Neural cell (in vitro differentiated cells): ENCODE measurements at regions not wholly inside any gene's neighbourhood (a gene's known extent, or its start where the extent isn't known, plus 50 kb on each side); places are given as distances from the start of the nearest gene placed in this dataset.
A peak's percentile ranks its signal among the peaks of the same experiment; 100 is the strongest.

Experiments
- H2AFZ ChIP-seq: fragments of 200-600, 300-800 bp; sonication (generic), shearing (Covaris generic); 2 replicates; pipeline ENCODE4 v1.6.0; 2014; ENCODE audit warnings: low read depth, mild to moderate bottlenecking, antibody characterized with exemption, low read length, moderate library complexity
- H3F3A ChIP-seq: fragments of 200-600 bp; shearing (Covaris generic); 2 replicates; pipeline ENCODE4 v1.6.1; 2016; ENCODE audit warnings: mild to moderate bottlenecking, moderate library complexity, mixed read lengths, antibody characterized with exemption, low read length; ENCODE audit not compliant: insufficient read depth, poor library complexity, severe bottlenecking
- H3K27ac ChIP-seq: fragments of 200-600, 300-800 bp; sonication (generic), shearing (Covaris generic); 2 replicates; pipeline ENCODE4 v1.5.1; 2014; ENCODE audit warnings: mild to moderate bottlenecking, low read length, moderate library complexity
- H3K27me3 ChIP-seq: fragments of 300-800, 200-600 bp; sonication (generic), shearing (Covaris generic); 2 replicates; pipeline ENCODE4 v1.6.0; 2014; ENCODE audit warnings: mild to moderate bottlenecking, low read depth, low read length, moderate library complexity; ENCODE audit not compliant: insufficient read depth
- H3K36me3 ChIP-seq: fragments of 300-800, 200-600 bp; sonication (generic), shearing (Covaris generic); 2 replicates; pipeline ENCODE4 v1.5.1; 2014; ENCODE audit warnings: mild to moderate bottlenecking, antibody characterized with exemption, low read length, moderate library complexity; ENCODE audit not compliant: insufficient read depth
- H3K4me2 ChIP-seq: fragments of 300-800, 200-600 bp; sonication (generic), shearing (Covaris generic); 2 replicates; pipeline ENCODE4 v1.6.0; 2014; ENCODE audit warnings: mild to moderate bottlenecking, low read length
- H3K4me3 ChIP-seq: fragments of 300-800, 200-600 bp; sonication (generic), shearing (Covaris generic); 2 replicates; pipeline ENCODE4 v1.5.1; 2014; ENCODE audit warnings: mild to moderate bottlenecking, low read length, moderate library complexity
- H3K79me2 ChIP-seq: fragments of 200-600 bp; shearing (Covaris generic); replicated peaks from 2 replicates; pipeline ENCODE4 v1.6.0; 2014; ENCODE audit warnings: mild to moderate bottlenecking, low read length, moderate library complexity; ENCODE audit not compliant: insufficient read depth
- H3K9ac ChIP-seq: fragments of 300-800, 200-600 bp; sonication (generic), shearing (Covaris generic); 2 replicates; pipeline ENCODE4 v1.6.1; 2016; ENCODE audit warnings: mild to moderate bottlenecking, low read length, mixed read lengths
- H3K9me2 ChIP-seq: fragments of 200-600 bp; shearing (Covaris generic); 2 replicates; pipeline ENCODE4 v1.6.1; 2016; ENCODE audit warnings: mild to moderate bottlenecking, low read length, mixed read lengths; ENCODE audit not compliant: insufficient read depth
- H3K9me3 ChIP-seq: fragments of 200-600, 300-800 bp; sonication (generic), shearing (Covaris generic); 2 replicates; pipeline ENCODE4 v1.6.1; 2016; ENCODE audit warnings: mild to moderate bottlenecking, mixed run types, low read length, moderate library complexity, mixed read lengths
- H4K20me1 ChIP-seq: fragments of 200-600 bp; shearing (Covaris generic); 2 replicates; pipeline ENCODE4 v1.6.1; 2016; ENCODE audit warnings: mild to moderate bottlenecking, mixed run types; ENCODE audit not compliant: insufficient read depth
- EP300 ChIP-seq: fragments of 450-650 bp; conservative IDR thresholded peaks from 2 replicates; pipeline ENCODE4 v1.6.1; 2014; ENCODE audit warnings: antibody characterized with exemption, mild to moderate bottlenecking, moderate library complexity; ENCODE audit not compliant: poor library complexity, severe bottlenecking
- EZH2 ChIP-seq: fragments of 200-600, 300-800 bp; shearing (Covaris generic), sonication (generic); IDR thresholded peaks from 2 replicates; pipeline ENCODE4 v1.6.1; 2014; ENCODE audit warnings: antibody characterized with exemption, low read length, borderline replicate concordance, mild to moderate bottlenecking; ENCODE audit not compliant: insufficient read depth, poor library complexity, severe bottlenecking
- MXI1 ChIP-seq: fragments of 450-650 bp; conservative IDR thresholded peaks from 2 replicates; pipeline ENCODE4 v1.6.1; 2014; ENCODE audit warnings: antibody characterized with exemption, mild to moderate bottlenecking; ENCODE audit not compliant: poor library complexity, severe bottlenecking
- POLR2AphosphoS5 ChIP-seq: IDR thresholded peaks from 2 replicates; pipeline ENCODE4 v1.6.1; 2012
- RAD21 ChIP-seq: fragments of 450-650 bp; conservative IDR thresholded peaks from 2 replicates; pipeline ENCODE4 v1.6.1; 2014; ENCODE audit warnings: antibody characterized with exemption, mild to moderate bottlenecking, moderate library complexity
- REST ChIP-seq: IDR thresholded peaks from 2 replicates; pipeline ENCODE4 v1.6.1; 2012; ENCODE audit warnings: borderline replicate concordance
- SMC3 ChIP-seq: fragments of 450-650 bp; conservative IDR thresholded peaks from 2 replicates; pipeline ENCODE4 v1.6.1; 2014; ENCODE audit warnings: antibody characterized with exemption, mild to moderate bottlenecking, moderate library complexity; ENCODE audit not compliant: poor library complexity
- TAF1 ChIP-seq: IDR thresholded peaks from 2 replicates; pipeline ENCODE4 v1.6.1; 2012; ENCODE audit warnings: low read depth
- TF ChIP-seq, protein P1 (sequence below): fragments of 450-650 bp; IDR thresholded peaks from 2 replicates; pipeline ENCODE4 v1.5.1; 2014; ENCODE audit warnings: antibody characterized with exemption, mild to moderate bottlenecking, moderate library complexity; ENCODE audit not compliant: poor library complexity, severe bottlenecking

DNA sequence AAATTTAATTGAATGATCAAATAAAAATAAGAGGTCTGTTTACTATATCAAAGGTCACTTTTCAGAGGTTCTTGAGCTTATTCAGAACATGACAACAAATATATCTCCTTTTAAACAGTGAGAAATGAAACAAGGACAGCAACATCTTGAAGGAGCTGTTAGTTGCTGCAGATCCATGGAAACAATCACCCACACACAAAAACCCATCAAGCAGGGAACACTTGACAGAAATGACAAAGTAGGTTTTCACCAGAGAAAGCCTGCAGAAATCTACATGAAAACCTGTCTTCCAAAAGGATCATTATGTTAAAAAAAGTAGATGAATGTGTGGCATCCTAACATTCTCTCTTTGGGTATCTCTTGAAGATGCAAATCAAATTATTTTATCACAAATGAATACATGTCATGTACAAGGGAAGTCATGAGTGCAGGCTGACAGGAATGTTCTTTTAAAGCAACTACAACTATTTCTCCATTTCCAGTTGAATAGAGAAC is 203.0 kb downstream of the GRIA2 start:
- H3K4me3 ChIP-seq = peak overlapping the region; percentile 33

DNA sequence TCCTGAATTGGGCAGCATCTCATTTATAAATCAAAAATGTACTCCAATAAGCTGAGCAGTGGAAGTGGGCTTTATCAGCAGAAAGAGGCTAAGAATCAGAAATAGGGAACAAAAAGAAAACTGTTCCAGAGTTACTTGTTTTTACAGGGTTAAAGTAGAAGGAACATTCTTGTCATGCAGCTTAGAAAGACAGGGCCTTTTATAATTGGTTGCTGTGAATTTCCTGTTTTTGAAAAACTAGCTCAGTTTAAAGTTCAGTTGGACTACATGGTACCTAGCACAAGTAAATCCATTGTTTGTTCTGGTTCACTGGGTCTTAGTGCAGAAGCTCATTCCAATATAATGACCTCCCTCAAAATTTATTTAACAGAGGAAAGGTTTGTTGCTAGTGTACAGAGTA is 200.8 kb downstream of the GRIA2 start:
- Histone ChIP-seq H3F3A (peaks cover 3% of the 10 kb centered on the region), H4K20me1 (no peaks in the 10 kb centered on the region), H3K36me3 (no peaks in the 10 kb centered on the region), H3K79me2 (no peaks in the 10 kb centered on the region), H3K27ac (no peak overlapping the region), H3K4me2 (no peak overlapping the region), H3K9me2 (no peaks in the 10 kb centered on the region), H3K9me3 (no peaks in the 10 kb centered on the region), H3K9ac (no peak overlapping the region), H3K4me3 (no peak overlapping the region), H2AFZ (no peak overlapping the region), H3K27me3 (no peaks in the 10 kb centered on the region)
- TF ChIP-seq MXI1 = no peak
- no peak for TF ChIP-seq TAF1
- TF ChIP-seq RAD21 = no peak
- TF ChIP-seq, protein P1, sequence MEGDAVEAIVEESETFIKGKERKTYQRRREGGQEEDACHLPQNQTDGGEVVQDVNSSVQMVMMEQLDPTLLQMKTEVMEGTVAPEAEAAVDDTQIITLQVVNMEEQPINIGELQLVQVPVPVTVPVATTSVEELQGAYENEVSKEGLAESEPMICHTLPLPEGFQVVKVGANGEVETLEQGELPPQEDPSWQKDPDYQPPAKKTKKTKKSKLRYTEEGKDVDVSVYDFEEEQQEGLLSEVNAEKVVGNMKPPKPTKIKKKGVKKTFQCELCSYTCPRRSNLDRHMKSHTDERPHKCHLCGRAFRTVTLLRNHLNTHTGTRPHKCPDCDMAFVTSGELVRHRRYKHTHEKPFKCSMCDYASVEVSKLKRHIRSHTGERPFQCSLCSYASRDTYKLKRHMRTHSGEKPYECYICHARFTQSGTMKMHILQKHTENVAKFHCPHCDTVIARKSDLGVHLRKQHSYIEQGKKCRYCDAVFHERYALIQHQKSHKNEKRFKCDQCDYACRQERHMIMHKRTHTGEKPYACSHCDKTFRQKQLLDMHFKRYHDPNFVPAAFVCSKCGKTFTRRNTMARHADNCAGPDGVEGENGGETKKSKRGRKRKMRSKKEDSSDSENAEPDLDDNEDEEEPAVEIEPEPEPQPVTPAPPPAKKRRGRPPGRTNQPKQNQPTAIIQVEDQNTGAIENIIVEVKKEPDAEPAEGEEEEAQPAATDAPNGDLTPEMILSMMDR = no peak
- no peak for TF ChIP-seq EZH2
- no peak for TF ChIP-seq POLR2AphosphoS5
- TF ChIP-seq EP300 = no peak
- TF ChIP-seq SMC3 = no peak

More for the DNA sequence above, 203.0 kb downstream of the GRIA2 start:
- H3K9me3 ChIP-seq = no peaks in the 10 kb centered on the region
- H3K4me2 ChIP-seq = peak overlapping the region; percentile 52
- H3K27me3 ChIP-seq = no peaks in the 10 kb centered on the region
- peak overlapping the region; percentile 28 for H3K9ac ChIP-seq
- H3K9me2 ChIP-seq = no peaks in the 10 kb centered on the region
- peak overlapping the region; percentile 80 for H3K27ac ChIP-seq
- no peak overlapping the region for H2AFZ ChIP-seq
- H4K20me1 ChIP-seq = no peaks in the 10 kb centered on the region
- peaks cover 3% of the 10 kb centered on the region for H3F3A ChIP-seq
- no peaks in the 10 kb centered on the region for H3K79me2 ChIP-seq
- no peaks in the 10 kb centered on the region for H3K36me3 ChIP-seq
- TF ChIP-seq SMC3 (no peak), TAF1 (no peak), EZH2 (no peak), POLR2AphosphoS5 (peak; percentile 74), MXI1 (no peak), REST (peak; percentile 67), EP300 (peak; percentile 98), RAD21 (no peak)
- TF ChIP-seq, protein P1 = no peak
